GM18909 (cell line): ENCODE measurements at regions not wholly inside any gene's neighbourhood (a gene's known extent, or its start where the extent isn't known, plus 50 kb on each side); places are given as distances from the start of the nearest gene placed in this dataset.
A peak's percentile ranks its signal among the peaks of the same experiment; 100 is the strongest.

Experiments used
- ATAC-seq: cut with Tn5 transposase; IDR thresholded peaks from one replicate; pipeline ENCODE4 v1.9.1; 2021; ENCODE audit warnings: mild to moderate bottlenecking; ENCODE audit not compliant: unreplicated experiment, poor library complexity

DNA sequence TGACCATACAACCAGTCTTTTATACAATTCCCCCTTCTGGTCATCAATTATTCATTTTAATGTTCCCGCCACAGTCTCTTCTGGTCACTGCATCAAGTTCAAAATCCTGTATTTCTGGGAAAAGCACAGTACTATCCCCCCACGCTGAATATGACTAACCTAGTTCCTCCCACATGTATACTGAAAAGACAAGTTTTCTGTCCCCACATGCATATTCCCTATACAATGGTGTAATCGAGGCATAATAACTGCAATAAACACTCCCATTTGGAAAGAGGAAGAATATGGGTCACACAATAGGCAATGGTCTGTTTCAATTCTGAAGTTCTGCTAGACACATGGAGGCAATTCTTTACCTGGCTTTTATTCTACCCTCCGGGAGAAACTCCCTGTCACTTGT is 344.9 kb downstream of the EFNA5 start:
- no peak for ATAC-seq

DNA sequence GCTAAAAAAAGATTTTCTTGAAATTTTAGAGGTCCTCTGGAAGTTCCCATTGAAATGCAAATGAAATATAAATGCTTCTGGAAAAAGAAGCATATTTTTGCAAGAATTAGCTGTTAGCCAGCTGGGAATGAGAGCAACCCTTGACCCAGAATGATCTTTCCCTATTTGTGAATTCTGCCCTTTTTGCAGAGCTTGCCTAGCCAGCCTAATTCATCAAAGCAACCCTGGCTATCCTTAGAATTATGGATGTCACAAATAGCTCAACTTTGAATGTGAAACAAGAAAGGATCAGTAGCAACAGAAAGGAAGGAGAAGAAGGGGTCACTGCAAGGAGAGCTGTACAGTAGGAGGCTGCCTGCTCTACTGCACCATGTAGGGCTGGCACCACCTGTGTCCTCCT is 345.9 kb downstream of the EFNA5 start:
- no peak for ATAC-seq

DNA sequence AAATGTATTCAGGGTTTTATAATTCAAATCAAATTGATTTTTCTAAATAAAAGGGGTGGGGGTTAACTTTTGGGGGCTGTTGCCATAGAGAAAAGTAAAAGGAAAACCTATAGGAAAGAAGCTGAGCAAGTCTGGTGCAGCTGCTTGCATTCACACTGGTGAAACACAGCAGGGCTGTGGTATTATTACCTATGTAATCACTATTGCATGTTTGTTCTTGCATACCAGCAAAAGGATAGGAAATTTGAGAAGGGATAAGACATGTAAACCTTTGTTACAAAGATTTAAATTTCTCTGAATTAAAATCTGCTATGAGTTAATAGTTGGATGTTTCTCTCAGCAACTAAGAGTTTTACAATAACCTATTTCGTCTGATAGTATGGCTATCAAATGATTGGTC is 346.7 kb downstream of the EFNA5 start:
- no peak for ATAC-seq

DNA sequence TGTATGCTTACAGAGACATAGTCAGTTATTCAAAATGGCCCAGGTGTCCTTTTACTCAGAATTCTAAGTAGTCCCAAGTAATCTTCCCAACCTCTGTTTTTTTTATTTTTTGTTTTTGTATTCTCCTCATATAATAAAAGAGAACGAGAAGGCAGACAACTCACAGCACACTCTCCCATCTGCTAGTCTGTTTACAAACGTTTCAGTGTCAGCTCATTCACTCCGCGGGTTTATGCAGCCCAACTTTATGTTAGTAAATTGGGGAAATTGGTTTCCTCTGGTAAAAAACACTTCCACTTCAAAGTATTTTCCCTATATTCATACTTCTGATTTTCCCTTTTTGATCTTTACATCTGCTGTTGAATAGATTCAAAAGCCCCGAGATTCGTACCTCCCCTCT is 347.2 kb downstream of the EFNA5 start:
- no peak for ATAC-seq

DNA sequence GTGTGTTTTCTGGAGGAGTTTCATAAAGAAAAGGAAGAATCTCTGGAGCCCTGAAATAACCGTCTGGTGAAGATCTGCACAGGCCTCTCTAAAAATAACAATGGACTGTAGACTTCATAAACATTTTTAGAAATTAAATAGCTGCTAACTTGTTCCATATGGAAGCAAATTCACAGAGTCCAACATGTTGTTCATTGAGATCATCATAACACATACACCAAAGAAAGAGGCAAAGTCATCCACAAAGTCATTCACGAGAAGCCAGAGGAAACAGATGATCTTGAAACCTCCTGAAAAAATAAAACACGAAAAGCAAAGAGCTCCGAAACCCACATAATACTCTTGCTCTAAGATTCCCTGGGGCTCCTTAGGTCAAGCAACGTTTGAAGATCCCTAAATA is 347.8 kb downstream of the EFNA5 start:
- no peak for ATAC-seq

DNA sequence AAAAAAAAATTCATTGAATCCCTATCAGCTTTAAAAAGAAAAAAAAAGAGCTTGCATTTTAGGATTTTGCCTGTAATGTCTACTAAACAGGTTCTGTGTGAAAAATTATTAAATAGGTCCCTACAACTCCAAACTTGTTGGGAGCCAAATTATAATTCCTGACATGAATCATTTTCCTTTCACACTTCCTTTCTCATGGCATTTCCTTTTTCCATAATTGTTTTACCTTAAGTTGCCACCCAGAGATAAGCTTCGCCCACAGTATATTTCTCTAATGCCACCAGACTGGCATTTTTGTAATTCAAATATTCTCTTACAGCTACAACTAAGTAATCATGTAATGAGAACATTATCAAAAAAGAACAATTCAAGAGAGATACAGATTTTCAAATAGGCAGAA is 348.8 kb downstream of the EFNA5 start:
- no peak for ATAC-seq

DNA sequence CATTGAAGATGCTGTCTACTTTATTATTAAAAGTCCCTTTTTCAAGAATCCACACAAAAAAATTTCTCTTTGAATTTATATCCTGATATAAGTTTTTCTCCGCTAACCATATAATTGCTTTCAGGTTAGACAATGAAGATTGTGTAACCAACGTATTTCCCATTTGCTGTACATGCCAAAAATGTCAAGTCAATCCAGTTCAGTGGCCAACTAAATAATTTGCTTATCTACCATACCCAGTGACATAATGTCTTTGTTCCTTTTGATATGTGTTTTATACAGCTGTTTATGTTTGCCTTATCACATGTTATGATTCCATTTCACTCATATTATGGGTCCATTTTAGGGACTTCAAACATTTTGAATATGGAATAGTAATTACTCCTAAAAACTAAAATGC is 349.9 kb downstream of the EFNA5 start:
- no peak for ATAC-seq

DNA sequence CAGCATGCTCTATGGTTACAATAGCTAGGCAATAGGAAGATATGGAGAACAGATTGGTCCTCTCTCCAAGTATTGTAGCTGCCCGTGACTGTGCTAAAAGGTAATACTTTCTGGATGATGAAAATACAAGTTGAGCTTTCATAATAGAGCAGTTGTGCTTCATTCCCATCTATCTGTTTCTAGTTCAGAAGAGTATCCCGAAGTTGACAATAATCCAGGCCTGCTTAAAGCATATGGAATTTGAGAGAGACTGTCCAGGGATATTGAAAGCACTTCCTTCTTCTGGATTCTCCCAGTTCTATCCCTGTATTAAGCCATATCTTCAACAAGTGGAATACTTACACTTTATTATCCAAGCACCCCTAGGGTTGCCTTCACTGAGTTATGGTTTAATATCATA is 350.4 kb downstream of the EFNA5 start:
- ATAC-seq = no peak

DNA sequence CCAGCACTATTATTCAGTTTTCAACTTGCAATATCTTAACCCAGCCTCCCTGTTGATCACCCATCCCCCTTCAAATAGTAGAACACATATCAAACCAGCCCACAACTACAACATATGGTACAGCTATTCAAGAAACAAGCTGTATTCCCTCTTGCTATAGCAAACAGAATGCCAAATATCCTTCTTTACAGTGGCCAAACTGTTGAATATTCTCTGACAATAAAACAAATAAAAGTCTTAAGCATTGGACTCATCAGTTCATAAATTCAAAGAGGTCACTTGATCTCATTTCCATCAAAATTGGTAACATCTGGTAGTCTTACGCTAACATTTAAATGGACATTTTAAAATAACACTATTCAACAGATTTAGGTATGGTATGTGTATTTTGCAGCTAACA is 350.8 kb downstream of the EFNA5 start:
- no peak for ATAC-seq

DNA sequence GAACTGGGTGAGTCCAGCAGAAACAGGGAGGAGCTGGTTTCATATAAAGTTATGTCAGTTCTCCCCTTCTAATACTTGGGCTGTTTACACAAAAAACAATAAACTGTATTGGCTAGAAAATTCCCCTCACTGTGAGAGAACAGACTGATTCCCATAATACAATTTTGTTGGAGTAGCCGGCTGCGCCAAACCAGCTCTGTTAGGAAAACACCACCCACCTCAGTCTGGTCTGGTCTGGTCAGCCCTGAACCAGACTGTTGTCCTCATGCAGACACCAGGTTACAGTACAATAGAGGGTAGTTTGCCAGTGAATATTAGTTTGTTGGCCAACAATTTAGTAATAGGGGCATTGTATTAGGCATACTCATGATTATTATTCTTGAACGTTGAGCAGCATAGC is 356.4 kb downstream of the EFNA5 start:
- no peak for ATAC-seq

DNA sequence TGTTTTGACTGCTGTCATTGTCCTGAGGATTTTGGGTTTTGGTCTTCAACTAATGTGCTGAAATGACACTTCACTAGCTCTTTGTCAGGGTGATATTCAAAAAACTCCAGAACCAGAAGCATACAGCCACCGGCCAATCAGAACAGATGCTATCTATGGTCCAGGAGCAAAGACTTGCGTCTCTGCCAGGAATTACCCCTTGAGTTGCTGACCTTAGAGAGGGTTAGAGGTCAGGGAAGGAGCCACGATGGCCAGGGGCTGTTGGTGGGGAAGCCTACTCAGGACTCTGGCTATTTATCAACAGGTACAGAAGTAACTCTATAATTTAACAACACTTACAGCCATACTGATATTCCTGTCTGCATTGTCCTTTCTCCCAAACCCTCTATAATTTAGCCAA is 356.8 kb downstream of the EFNA5 start:
- no peak for ATAC-seq

DNA sequence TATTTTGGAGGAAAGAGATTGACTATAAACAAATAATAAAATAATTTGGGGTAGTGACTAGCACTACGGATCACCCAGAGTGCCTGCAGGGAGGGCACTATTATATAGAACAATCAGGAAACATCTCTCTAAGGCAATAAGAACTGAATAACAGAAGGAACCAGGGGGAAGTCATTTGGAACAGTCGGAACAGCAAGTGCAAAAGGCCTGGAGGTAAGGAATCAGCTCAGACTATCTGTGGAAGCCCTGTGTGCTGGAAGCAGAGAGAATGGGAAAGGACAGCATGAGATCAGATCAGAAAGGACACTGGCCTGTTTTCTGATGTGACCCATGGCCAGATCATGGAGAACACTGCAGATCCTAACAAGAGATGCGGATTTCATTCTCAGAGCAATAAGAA is 357.6 kb downstream of the EFNA5 start:
- ATAC-seq = no peak

DNA sequence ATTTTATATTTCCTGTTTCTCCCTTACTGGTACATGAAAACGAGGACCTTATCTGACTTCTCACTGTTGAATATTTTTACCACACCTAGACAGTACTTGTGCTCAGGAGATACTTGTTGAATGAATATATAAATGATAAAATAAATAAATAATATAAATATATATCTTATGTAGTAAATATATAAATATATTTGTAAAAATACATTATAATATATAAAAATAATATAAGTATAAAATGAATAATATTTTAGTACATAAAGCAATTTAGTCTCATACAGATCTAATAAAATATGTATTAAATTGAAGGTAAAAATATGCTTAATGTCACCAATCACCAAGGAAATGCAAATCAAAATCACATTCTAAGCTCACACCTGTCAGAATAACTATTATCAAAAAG is 360.6 kb downstream of the EFNA5 start:
- ATAC-seq = no peak

DNA sequence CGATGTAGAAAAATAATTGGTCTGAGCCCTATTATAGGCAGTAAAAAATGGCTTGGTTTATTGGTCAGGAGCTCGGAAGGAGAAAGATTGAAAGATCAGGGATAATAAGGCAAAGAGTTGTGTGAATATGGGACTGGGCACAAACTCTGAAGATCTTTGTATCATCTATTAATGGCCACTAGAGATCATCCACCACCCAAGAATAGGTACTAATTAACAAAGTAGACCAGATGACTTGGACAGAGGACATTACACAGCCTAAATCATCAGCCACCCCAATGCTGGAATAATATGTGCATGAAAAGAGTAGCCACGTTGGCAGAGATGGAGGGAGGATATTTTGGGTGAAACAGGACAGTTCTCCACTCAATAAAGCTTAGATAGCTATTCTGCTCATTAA is 364.1 kb downstream of the EFNA5 start:
- ATAC-seq = no peak

DNA sequence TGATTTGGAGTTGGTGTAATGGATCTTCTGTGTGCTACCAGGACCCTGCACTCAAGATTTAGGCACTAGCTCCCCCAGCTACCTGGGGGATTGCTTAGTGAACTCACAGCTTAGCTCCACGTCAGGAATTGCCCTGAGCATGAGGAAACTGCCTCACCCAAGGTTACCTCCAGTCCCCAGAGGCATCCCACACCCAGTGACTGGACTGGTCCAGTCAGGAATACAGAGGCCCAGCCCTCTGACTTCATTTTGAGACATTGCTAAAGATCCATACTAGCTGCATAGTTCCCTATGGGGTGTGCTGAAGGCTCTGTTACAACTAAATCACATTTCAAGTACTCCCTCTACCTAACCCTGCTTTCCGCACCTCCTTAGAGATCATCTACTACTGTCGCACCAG is 364.7 kb downstream of the EFNA5 start:
- ATAC-seq = no peak

DNA sequence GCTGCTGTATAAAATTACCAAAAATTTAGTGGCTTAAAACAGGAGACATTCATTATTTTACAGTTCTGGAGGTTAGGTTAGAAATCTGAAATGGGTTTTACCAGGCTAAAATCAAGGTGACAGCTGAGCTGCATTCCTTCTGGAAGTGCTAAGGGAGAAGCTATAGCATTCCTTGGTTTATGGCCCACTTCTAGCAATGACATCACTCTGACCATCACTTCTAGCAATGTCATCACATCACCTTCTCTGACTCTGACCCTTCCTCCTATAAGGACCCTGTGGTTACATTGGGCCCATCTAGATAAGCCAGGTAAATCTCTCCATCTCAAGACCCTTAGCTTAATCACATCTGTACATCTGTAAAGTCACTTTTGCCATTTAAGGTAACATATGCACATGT is 366.1 kb downstream of the EFNA5 start:
- ATAC-seq = no peak

DNA sequence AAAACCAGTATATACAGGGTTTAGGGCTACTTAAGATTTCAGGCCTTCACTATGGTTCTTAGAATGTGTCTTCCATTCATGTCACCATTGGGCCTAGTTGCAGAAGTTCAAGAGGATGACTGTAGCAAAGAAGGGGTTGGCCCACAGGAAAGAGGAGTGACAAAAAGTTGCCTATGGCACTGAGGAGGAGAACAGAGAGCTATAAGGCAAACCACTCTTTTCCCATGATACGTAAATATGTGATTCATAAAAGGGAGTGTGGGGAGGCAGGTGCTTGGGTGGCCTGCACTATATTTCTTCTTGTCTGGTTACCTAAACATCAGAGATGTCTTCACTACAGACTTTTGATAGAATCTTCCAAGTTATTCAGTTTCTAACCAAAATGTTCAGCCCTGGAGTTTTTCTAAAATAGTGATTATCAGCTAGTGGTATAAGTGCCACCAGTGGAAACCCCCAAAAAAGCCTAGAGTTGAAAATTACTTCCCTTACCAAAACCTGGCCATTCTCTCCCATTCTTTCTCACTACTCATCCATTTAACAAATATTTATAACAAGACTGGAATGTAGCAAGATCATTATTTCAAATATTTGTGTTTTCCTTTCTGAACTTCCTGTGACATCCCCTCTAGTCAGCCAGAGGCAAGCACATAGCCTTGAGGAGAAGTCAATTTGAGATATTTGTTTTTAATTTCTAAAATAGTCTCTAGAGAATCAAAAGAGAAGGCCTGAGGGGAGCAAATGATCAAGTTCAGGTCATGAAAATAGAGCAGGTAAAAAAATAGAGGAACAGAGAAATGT is 367.4 kb downstream of the EFNA5 start:
- no peak for ATAC-seq

DNA sequence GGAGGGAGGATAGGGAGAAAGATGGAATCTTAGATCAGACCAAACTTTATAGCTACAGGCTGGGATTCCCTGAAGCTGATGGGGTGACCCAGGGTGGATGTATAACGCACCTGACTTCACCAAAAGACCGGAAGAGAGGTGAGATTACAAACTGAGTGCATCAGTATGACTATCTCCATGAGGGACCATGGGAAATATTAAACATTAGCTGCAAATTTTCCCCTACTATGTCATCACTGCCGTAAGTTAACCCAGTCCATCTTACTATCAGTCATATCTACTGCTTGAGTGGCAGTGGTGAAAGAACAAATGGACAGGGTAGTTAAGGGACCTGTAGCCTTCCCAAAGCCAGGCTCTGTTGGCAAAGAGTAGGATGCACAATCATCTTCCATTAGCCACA is 368.3 kb downstream of the EFNA5 start:
- ATAC-seq = peak; percentile 52

DNA sequence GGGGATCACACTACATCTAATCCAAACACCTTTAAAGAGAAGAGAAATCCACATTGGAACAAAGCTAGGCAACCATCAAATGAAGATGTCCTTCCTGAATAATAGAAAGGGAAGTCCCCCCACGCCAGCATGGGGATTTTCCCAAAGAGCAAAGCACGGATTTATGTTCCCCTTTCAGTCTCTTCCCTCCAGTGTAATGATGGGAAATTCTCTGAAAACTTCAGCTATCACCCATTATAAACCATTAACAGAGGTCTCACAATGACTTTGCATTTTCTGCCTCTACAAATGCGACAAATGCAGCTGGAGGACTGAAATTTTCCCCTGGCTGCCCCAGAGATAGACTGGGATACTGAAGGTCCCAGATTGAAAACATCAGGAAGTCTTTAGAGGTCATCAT is 368.7 kb downstream of the EFNA5 start:
- ATAC-seq = no peak

DNA sequence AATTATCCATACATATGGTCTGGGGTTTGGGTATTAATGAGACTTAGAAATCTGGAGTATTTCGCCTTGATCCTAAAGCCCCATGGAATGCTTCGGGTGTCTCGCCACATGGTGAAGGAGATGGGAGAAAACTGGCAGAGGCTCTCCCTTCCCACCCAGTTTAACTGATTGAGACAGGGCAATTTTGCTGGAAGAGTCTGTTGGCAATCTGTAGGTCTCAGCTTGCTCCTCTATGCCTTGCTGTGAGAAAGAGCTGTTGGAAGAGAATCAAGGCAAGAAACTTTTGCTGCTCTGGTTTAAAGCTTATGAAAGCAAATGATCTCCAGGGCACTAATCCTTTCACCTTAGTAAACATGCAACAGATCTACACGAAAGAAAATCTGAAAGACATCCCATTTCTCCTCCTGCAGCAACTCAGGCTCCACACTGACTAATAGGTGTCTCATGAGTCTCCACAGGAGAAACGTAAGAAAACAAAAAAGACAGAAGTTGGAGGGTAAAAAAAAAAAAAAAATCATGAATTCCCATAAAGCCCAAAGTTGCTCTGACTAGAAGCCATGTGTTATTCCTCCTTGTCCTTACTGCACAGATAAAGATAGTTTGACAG is 369.9 kb downstream of the EFNA5 start:
- no peak for ATAC-seq

DNA sequence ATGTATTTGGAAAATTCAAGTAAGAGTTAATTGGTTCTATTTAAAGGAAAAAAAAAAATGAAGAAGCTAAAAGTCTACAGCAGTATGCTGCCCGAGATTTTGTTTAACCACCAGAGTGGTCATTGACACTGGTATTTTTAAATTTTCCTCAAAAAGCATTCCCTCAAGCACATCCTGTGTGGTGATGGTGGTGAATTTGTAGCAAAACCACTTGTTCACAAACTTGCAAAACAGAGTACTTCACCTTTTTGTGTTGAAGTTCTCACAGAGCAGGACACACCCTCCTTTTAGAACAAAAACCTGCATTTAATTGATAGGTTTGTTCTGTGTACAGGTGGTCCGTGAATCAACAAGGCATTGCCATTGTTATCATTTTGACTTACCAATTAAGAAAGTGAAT is 374.2 kb downstream of the EFNA5 start:
- ATAC-seq = peak; percentile 34

DNA sequence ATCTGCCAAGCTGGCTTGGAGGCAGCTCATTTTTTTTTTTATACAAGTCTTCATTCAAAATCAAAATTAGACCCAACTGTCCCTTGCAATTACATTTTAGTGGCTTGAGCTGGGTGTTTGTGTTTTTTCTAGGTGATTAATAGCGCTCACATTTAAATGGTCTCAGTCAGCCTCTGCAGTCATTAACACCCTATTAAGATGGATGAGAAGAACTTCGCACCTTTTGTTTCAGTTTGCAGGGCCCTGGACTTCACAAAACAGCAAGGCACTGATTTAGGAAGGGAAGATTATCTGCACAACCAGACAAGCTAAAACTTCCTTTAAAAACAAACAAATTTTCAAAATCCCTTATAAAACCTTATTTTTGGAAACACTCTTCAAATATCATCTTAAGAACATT is 374.8 kb downstream of the EFNA5 start:
- ATAC-seq = no peak
